ENCODE measurements at regions not wholly inside any gene's neighbourhood (a gene's known extent, or its start where the extent isn't known, plus 50 kb on each side); places are given as distances from the start of the nearest gene placed in this dataset.
"Not testable (repeated sequence)": the region's sequence is repeated elsewhere in the genome, so short reads cannot be mapped to it uniquely, and the experiment has no call there.

DNA sequence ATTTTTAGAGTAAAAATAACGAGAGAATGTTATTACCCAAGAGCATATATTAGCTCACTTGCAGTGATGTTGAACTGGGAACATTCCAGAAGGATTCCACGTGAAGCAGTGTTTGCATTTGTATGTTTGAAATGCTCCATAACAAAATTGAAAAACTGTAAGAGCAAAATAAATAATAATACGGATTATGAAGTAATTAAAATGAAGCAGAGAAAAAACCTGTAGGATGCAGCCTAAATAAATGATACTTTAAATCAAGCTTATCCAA is 203.3 kb downstream of the BAMBI start:
- H3K4me1 Mint-ChIP-seq: no peaks in the 10 kb centered on the region
- no peaks in the 10 kb centered on the region for H3K36me3 Mint-ChIP-seq
- DNase-seq: no peak
- H3K9me3 Mint-ChIP-seq: no peaks in the 10 kb centered on the region
- no peak overlapping the region for H3K27ac Mint-ChIP-seq
- H3K4me3 Mint-ChIP-seq: no peak overlapping the region
- peaks cover 19% of the 10 kb centered on the region for H3K27me3 Mint-ChIP-seq

GRCh38 chr10:28881171-28881882 is 204.0 kb downstream of the BAMBI start:
- Mint-ChIP-seq H3K36me3 (no peaks in the 10 kb centered on the region), H3K4me3 (no peak overlapping the region), H3K4me1 (no peaks in the 10 kb centered on the region), H3K27ac (no peak overlapping the region), H3K27me3 (peaks cover 19% of the 10 kb centered on the region), H3K9me3 (no peaks in the 10 kb centered on the region)
- DNase-seq: no peak

DNA sequence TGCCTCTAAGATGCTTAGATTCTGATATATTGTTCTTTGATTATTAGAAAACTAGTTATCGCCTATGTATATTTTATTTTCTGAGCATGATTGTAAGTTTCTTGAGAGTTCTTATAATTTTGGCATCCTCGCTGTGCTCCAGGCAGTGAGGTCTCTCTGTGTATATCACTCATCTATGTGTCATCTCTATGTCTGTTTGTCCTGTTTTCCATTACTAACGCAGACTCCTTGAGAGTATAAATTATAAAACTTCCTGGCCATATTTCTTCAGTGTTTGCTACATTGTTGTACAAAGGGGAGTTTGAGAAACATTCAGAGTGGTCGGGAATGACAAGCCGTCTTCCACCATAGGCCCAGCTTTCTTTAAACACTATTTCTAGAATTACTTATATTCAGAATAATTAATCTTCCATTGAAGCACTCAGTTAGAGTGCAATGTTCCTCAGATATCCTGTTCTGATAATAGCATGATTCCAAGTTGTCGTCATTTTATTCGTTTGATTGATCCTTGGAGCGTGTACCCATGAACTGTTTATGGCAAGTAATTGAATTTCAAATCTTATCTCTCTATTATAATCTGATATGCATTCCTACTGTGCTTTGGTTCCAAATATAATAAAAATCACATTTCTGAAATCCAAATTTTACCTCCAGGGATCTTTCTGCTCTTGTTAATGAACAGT is 206.6 kb downstream of the BAMBI start:
- no peak for DNase-seq
- Mint-ChIP-seq H3K27ac (no peak overlapping the region), H3K27me3 (peaks cover 9% of the 10 kb centered on the region), H3K9me3 (no peaks in the 10 kb centered on the region), H3K4me1 (no peaks in the 10 kb centered on the region), H3K36me3 (no peaks in the 10 kb centered on the region), H3K4me3 (no peak overlapping the region)

GRCh38 chr10:28890121-28890950 is 213.0 kb downstream of the BAMBI start:
- H3K9me3 Mint-ChIP-seq: no peaks in the 10 kb centered on the region
- no peak for DNase-seq

DNA sequence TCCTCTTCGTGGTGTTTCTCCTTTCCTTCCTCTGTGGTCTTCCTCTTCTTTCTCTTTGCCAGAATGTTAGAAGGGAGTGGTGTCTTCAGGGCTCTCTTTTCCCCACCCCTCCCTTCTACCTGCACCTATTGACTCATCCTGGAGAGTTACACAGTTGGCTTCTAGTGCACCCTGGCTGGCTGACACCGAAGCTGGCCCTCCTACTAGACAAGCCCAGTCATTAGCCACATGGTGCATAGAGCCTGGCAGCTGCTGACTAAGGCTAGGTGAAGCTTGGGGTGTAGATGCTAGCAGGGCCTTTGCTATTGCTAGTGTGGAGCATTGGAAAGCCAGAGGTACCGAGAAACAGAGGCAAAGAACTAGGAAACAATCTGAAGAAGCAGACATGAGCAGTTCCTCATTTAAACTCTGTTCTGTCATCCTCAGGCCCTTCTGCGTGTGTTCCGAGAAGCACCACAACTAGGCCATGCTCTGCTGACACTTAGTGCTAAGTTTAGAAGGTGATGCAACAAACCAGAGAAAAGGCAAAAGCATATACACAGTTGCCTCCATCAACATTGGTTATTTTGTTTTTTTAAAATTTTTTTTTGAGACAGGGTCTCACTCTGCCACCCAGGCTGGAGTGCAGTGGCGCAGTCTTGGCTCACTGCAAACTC is 213.9 kb downstream of the BAMBI start:
- no peak overlapping the region for H3K4me3 Mint-ChIP-seq
- no peak for DNase-seq
- H3K4me1 Mint-ChIP-seq: no peaks in the 10 kb centered on the region
- no peaks in the 10 kb centered on the region for H3K9me3 Mint-ChIP-seq
- peaks cover 4% of the 10 kb centered on the region for H3K27me3 Mint-ChIP-seq
- H3K36me3 Mint-ChIP-seq: no peaks in the 10 kb centered on the region
- no peak overlapping the region for H3K27ac Mint-ChIP-seq

More at GRCh38 chr10:28890121-28890950, 213.0 kb downstream of the BAMBI start:
- Mint-ChIP-seq H3K27me3 (peaks cover 4% of the 10 kb centered on the region), H3K4me1 (no peaks in the 10 kb centered on the region), H3K36me3 (no peaks in the 10 kb centered on the region), H3K27ac (no peak overlapping the region), H3K4me3 (no peak overlapping the region)

- Mint-ChIP-seq H3K27ac (no peak overlapping the region), H3K4me3 (no peak overlapping the region), H3K36me3 (no peaks in the 10 kb centered on the region), H3K27me3 (peaks cover 4% of the 10 kb centered on the region), H3K4me1 (no peaks in the 10 kb centered on the region), H3K9me3 (no peaks in the 10 kb centered on the region)
- DNase-seq: no peak
Observed at GRCh38 chr10:28892818-28893547, 215.7 kb downstream of the BAMBI start.

DNA sequence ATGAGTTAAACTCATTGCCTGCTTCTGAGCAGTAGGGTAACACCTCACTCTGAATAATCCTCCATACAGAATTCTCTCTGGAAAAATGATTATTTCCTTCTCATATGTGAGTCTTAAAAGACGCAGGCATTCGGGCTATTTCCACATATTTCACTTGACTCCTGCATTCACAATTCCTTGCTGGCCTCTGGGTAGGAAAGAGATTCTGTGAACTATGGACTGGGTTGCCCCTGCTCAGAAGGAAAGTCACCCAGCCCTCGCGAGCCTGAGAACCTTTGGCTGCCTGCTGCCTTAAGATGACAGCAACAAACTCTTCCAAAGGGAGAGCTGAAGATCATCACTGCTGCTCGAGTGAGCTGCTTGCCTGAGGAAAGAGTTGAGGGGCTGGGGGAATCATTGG is 216.8 kb downstream of the BAMBI start:
- peaks cover 4% of the 10 kb centered on the region for H3K27me3 Mint-ChIP-seq
- H3K36me3 Mint-ChIP-seq: no peaks in the 10 kb centered on the region
- H3K4me3 Mint-ChIP-seq: no peak overlapping the region
- no peaks in the 10 kb centered on the region for H3K4me1 Mint-ChIP-seq
- no peak for DNase-seq
- no peak overlapping the region for H3K27ac Mint-ChIP-seq
- no peaks in the 10 kb centered on the region for H3K9me3 Mint-ChIP-seq

- not testable (repeated sequence) for H3K4me3 Mint-ChIP-seq, H3K27me3 Mint-ChIP-seq, DNase-seq, H3K27ac Mint-ChIP-seq, H3K36me3 Mint-ChIP-seq, H3K4me1 Mint-ChIP-seq, H3K9me3 Mint-ChIP-seq
Observed at GRCh38 chr10:28895671-28896070, 218.3 kb downstream of the BAMBI start.

GRCh38 chr10:28896791-28897409 is 219.6 kb downstream of the BAMBI start:
- not testable (repeated sequence) for H3K4me1 Mint-ChIP-seq, H3K36me3 Mint-ChIP-seq, DNase-seq, H3K9me3 Mint-ChIP-seq, H3K4me3 Mint-ChIP-seq, H3K27ac Mint-ChIP-seq, H3K27me3 Mint-ChIP-seq

- Mint-ChIP-seq H3K4me1 (no peaks in the 10 kb centered on the region), H3K4me3 (no peak overlapping the region), H3K36me3 (no peaks in the 10 kb centered on the region), H3K27me3 (peaks cover 4% of the 10 kb centered on the region), H3K27ac (no peak overlapping the region), H3K9me3 (no peaks in the 10 kb centered on the region)
- no peak for DNase-seq
Observed at GRCh38 chr10:28897617-28898464, 220.5 kb downstream of the BAMBI start.

DNA sequence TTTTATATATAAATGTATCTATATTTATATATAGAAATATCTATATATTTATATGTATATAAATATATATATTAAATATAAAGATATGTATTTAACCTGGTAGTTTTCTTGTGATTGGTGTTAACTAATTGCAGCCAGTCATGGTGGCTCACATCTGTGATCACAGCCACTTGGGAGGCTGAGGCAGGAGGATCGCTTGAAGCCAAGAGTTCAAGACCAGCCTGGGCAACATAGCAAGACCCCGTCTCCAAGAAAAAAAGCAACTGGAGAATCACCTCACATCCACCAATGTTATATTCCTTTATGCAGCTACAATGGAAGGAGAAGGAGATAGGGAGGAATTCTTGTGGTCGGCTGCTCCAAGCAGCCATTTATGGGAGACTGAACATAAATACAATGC is 224.9 kb downstream of the BAMBI start:
- Mint-ChIP-seq H3K4me1 (no peaks in the 10 kb centered on the region), H3K4me3 (no peak overlapping the region), H3K9me3 (no peaks in the 10 kb centered on the region), H3K36me3 (no peaks in the 10 kb centered on the region), H3K27me3 (no peaks in the 10 kb centered on the region), H3K27ac (no peak overlapping the region)
- DNase-seq: no peak

GRCh38 chr10:28903063-28903462 is 225.7 kb downstream of the BAMBI start:
- Mint-ChIP-seq H3K9me3 (no peaks in the 10 kb centered on the region), H3K4me1 (no peaks in the 10 kb centered on the region), H3K27me3 (no peaks in the 10 kb centered on the region), H3K27ac (no peak overlapping the region), H3K36me3 (no peaks in the 10 kb centered on the region), H3K4me3 (no peak overlapping the region)
- no peak for DNase-seq

DNA sequence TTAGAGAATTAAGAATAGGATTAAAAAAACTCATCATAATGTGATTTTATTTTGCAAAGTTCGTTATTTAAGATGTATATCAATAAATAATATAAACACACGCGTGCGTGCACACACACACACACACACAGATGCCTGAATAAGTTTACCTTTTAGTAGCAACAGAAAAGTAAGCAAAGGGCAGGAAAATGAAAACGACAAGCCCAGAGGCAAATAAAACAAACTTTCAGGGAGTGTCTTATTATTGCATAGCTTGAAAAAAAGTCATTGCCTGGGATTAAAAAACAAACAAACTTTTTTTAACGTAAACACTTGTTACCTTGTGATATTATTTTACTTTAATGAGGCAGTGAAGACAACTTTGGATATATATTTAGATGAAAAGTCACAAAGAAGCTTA is 226.4 kb downstream of the BAMBI start:
- no peak overlapping the region for H3K27ac Mint-ChIP-seq
- no peaks in the 10 kb centered on the region for H3K27me3 Mint-ChIP-seq
- no peaks in the 10 kb centered on the region for H3K4me1 Mint-ChIP-seq
- no peaks in the 10 kb centered on the region for H3K36me3 Mint-ChIP-seq
- H3K9me3 Mint-ChIP-seq: no peaks in the 10 kb centered on the region
- DNase-seq: no peak
- H3K4me3 Mint-ChIP-seq: no peak overlapping the region

DNA sequence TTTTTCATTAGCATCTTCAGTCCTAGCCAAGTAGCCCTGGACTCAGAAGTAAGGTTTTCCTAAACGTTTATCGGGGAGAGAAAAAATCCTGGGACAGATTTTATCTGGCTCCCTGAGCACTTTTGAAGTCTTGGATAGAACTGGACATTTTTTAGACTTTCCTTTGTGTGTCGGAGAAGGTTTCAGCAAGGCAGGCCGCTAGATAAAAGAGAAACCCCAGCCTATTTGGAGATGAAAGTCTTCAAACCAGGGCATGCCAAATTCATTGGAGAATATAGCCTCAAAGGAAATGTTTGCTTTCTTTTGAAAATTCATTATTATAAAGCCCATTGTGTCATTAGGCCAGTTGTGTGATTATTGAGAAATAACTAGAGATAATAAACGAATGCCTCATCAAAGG is 228.1 kb downstream of the BAMBI start:
- Mint-ChIP-seq H3K4me3 (no peak overlapping the region), H3K9me3 (no peaks in the 10 kb centered on the region), H3K36me3 (no peaks in the 10 kb centered on the region), H3K4me1 (no peaks in the 10 kb centered on the region), H3K27ac (no peak overlapping the region), H3K27me3 (no peaks in the 10 kb centered on the region)
- DNase-seq: no peak
